GM12878 (cell line): ENCODE measurements at regions not wholly inside any gene's neighbourhood (a gene's known extent, or its start where the extent isn't known, plus 50 kb on each side); places are given as distances from the start of the nearest gene placed in this dataset.

Experiments used
- ATAC-seq: fragments of 200-7000 bp; cut with Tn5 transposase; 3 replicates; pipeline ENCODE4 v1.9.1; 2020; ENCODE audit warnings: mild to moderate bottlenecking, moderate library complexity
- BruUV-seq: library from RNA; stranded (reverse); fragments of 400-500 nt; replicated peaks from 2 replicates; lab custom pipeline; 2021; lab: Mats Ljungman, UMichigan
- CTCF ChIA-PET: fragments of 300-600 bp; sonication (Branson Sonifier 250); formaldehyde crosslinking; extraction: SDS; loops from one replicate; lab custom pipeline; 2021; ENCODE audit warnings: inconsistent platforms; lab: Yijun Ruan, JAX
- POLR2A ChIA-PET: fragments of 350-600 bp; formaldehyde crosslinking; extraction: SDS; loops from one replicate; lab custom pipeline; 2021; ENCODE audit warnings: inconsistent platforms; lab: Charles Lee
- RAD21 ChIA-PET: fragments of 300-600 bp; sonication (Branson Sonifier 250); formaldehyde crosslinking; loops from one replicate; lab custom pipeline; 2023; ENCODE audit warnings: antibody characterized with exemption; ENCODE audit not compliant: unreplicated experiment; lab: Charles Lee
- SMC1A ChIA-PET: fragments of 300-600 bp; sonication (Branson Sonifier 250); formaldehyde crosslinking; loops from one replicate; lab custom pipeline; 2023; ENCODE audit not compliant: unreplicated experiment, uncharacterized antibody; lab: Charles Lee
- DNase-seq: peaks from one replicate; pipeline ENCODE4 v3.0.0-alpha.2; 2011; ENCODE audit warnings: low read depth, low spot score
- FAIRE-seq: peaks from 3 replicates; lab custom pipeline; 2011; peaks lifted over from hg19 to GRCh38; lab: Jason Lieb, UNC
- H2AFZ ChIP-seq: 2 replicates; pipeline ENCODE4 v1.6.0; 2011; ENCODE audit warnings: low read depth, low read length, control low read depth; ENCODE audit not compliant: control insufficient read depth
- H3K27ac ChIP-seq: 2 replicates; pipeline ENCODE4 v1.5.1; 2011; ENCODE audit warnings: control low read depth; ENCODE audit not compliant: control insufficient read depth, insufficient read depth
- H3K27me3 ChIP-seq, 2 experiments: replicated peaks in 1 of 2; 2 replicates each; pipeline versions ENCODE4 v1.6.0 to v1.6.1; 2011; ENCODE audit warnings: low read length in 1 of 2; ENCODE audit not compliant: control insufficient read depth in 2 of 2, insufficient read depth in 2 of 2
- H3K36me3 ChIP-seq, 2 experiments: 2 replicates each; pipeline ENCODE4 v1.5.1; 2011; ENCODE audit warnings: low read length in 1 of 2; ENCODE audit not compliant: control insufficient read depth in 2 of 2, insufficient read depth in 2 of 2
- H3K4me1 ChIP-seq: 2 replicates; pipeline ENCODE4 v1.6.1; 2011; ENCODE audit warnings: mild to moderate bottlenecking, low read length, moderate library complexity, mixed read lengths; ENCODE audit not compliant: control insufficient read depth, insufficient read depth
- H3K4me2 ChIP-seq: 2 replicates; pipeline ENCODE4 v1.6.0; 2011; ENCODE audit warnings: control low read depth; ENCODE audit not compliant: control insufficient read depth, insufficient read depth
- H3K4me3 ChIP-seq: fragments of 200-600 bp; sonication (generic); 2 replicates; pipeline ENCODE4 v1.5.1; 2016
- H3K79me2 ChIP-seq: 2 replicates; pipeline ENCODE4 v1.6.0; 2011; ENCODE audit warnings: low read length; ENCODE audit not compliant: control insufficient read depth, insufficient read depth
- H3K9ac ChIP-seq: 2 replicates; pipeline ENCODE4 v1.8.0; 2011; ENCODE audit warnings: low read length, control low read depth, mixed read lengths; ENCODE audit not compliant: control insufficient read depth, insufficient read depth
- H3K9me3 ChIP-seq: replicated peaks from 3 replicates; pipeline ENCODE4 v1.5.1; 2011; ENCODE audit warnings: mild to moderate bottlenecking, low read length; ENCODE audit not compliant: control insufficient read depth, insufficient read depth
- H4K20me1 ChIP-seq: 2 replicates; pipeline ENCODE4 v1.6.0; 2011; ENCODE audit not compliant: control insufficient read depth, insufficient read depth
- ATF3 ChIP-seq: IDR thresholded peaks from 2 replicates; pipeline ENCODE4 v1.6.1; 2011; ENCODE audit warnings: low read depth, mild to moderate bottlenecking, low read length, moderate library complexity, borderline replicate concordance; ENCODE audit errors: extremely low read depth
- CHD4 ChIP-seq: fragments of 200-600 bp; sonication (generic); IDR thresholded peaks from 2 replicates; pipeline ENCODE4 v1.6.1; 2016; ENCODE audit warnings: mild to moderate bottlenecking
- EGR1 ChIP-seq, 2 experiments: IDR thresholded peaks; 1 replicate in 1 of 2; 2 replicates in 1 of 2; pipeline ENCODE4 v1.6.1; 2011 to 2012; ENCODE audit warnings: low read depth in 2 of 2, low read length in 2 of 2, borderline replicate concordance in 1 of 2, mild to moderate bottlenecking in 1 of 2, moderate library complexity in 1 of 2
- HDAC6 ChIP-seq: fragments of 200-600 bp; sonication (generic); IDR thresholded peaks from one replicate; pipeline ENCODE4 v1.8.0; 2017; ENCODE audit warnings: antibody characterized with exemption; ENCODE audit not compliant: unreplicated experiment
- MAX ChIP-seq: IDR thresholded peaks from 2 replicates; pipeline ENCODE4 v1.6.1; 2012; ENCODE audit warnings: low read depth, low read length, improper control_type of control experiment
- NR2C2 ChIP-seq: IDR thresholded peaks from 2 replicates; pipeline ENCODE4 v1.6.1; 2011; ENCODE audit warnings: borderline replicate concordance, low read depth; ENCODE audit not compliant: control insufficient read depth, insufficient read length
- RFX5 ChIP-seq: IDR thresholded peaks from 2 replicates; pipeline ENCODE4 v1.6.1; 2011; ENCODE audit warnings: low read depth, low read length, improper control_type of control experiment
- SREBF2 ChIP-seq: IDR thresholded peaks from 2 replicates; pipeline ENCODE4 v1.6.1; 2012; ENCODE audit warnings: mild to moderate bottlenecking, low read length
- SUPT20H ChIP-seq: IDR thresholded peaks from 2 replicates; pipeline ENCODE4 v1.6.1; 2011; ENCODE audit warnings: low read depth, mild to moderate bottlenecking, low read length, moderate library complexity, borderline replicate concordance; ENCODE audit not compliant: control insufficient read depth
- USF1 ChIP-seq: IDR thresholded peaks from 2 replicates; pipeline ENCODE4 v1.6.1; 2011; ENCODE audit warnings: borderline replicate concordance, low read depth, mild to moderate bottlenecking, moderate library complexity, mixed read lengths, low read length; ENCODE audit not compliant: insufficient read depth; ENCODE audit errors: extremely low read length
- ZNF274 ChIP-seq: IDR thresholded peaks from one replicate; pipeline ENCODE4 v1.8.0; 2011; ENCODE audit not compliant: insufficient read length, insufficient read depth
- ZNF384 ChIP-seq: IDR thresholded peaks from 2 replicates; pipeline ENCODE4 v1.6.1; 2012; ENCODE audit warnings: low read depth, mild to moderate bottlenecking, low read length, improper control_type of control experiment, borderline replicate concordance
- WGBS: methylation state at CpG from one replicate; pipeline ENCODE4 v1.1.6; 2016; ENCODE audit warnings: low lambda C conversion rate; ENCODE audit not compliant: insufficient replicate concordance, insufficient coverage; ENCODE audit errors: missing lambda C conversion rate; 5-methylcytosine and 5-hydroxymethylcytosine counted together
- in situ Hi-C: fragments of 300-500 bp; cut with MboI; formaldehyde crosslinking; loops from 9 replicates; pipeline ENCODE4 v1.14.3; 2018; ENCODE audit warnings: mixed read lengths
- intact Hi-C: fragments of 100-400 bp; cut with micrococcal nuclease; formaldehyde crosslinking; loops from one replicate; pipeline ENCODE4 v1.14.2; 2022; ENCODE audit not compliant: unreplicated experiment

GRCh38 chr4:24287096-24287495 lies 297.3 kb downstream of the DHX15 start:
- no peak for FAIRE-seq
- Histone ChIP-seq H3K9ac (no peak overlapping the region), H3K36me3 (no peaks in the 10 kb centered on the region), H3K4me3 (no peak overlapping the region)
- in situ Hi-C loops: no loop called here
- no peak for TF ChIP-seq EGR1 (IDR thresholded peaks at IDR 0.05; ENCODE audit: borderline replicate concordance in 1 of 2, low read depth in 2 of 2, low read length in 2 of 2)
- TF ChIP-seq SREBF2: no peak
- TF ChIP-seq HDAC6: no peak
- TF ChIP-seq SUPT20H: no peak
- TF ChIP-seq ZNF384: no peak
- TF ChIP-seq ZNF274: no peak
- TF ChIP-seq ATF3: no peak
- no peak for TF ChIP-seq USF1
- TF ChIP-seq CHD4: no peak
- TF ChIP-seq MAX: no peak
- TF ChIP-seq NR2C2: no peak
- TF ChIP-seq RFX5: no peak
- TF ChIP-seq, all 136 proteins: peak for 0
- POLR2A ChIA-PET: no interaction called here
- Histone ChIP-seq H3K79me2 (no peaks in the 10 kb centered on the region), H3K4me1 (no peaks in the 10 kb centered on the region), H3K9me3 (no peaks in the 10 kb centered on the region), H3K4me2 (no peak overlapping the region), H3K27me3 (no peaks in the 10 kb centered on the region), H2AFZ (no peak overlapping the region), H4K20me1 (no peaks in the 10 kb centered on the region), H3K27ac (no peak overlapping the region)
- DNase-seq: no peak
- no TSS peak for BruUV-seq
- no peak for ATAC-seq
- RAD21 ChIA-PET: no interaction called here
- CTCF ChIA-PET: interaction anchor here (1.2 to 1.6 kb wide), 2 partner anchors 11 to 24 kb away, joined by 3 to 4 read pairs; no protein-coding TSS in a partner anchor
- WGBS: 10% methylated on average over 3 of the region's 3 CpGs
- SMC1A ChIA-PET: no interaction called here
- intact Hi-C loops: no loop called here
